ENCODE measurements at regions not wholly inside any gene's neighbourhood (a gene's known extent, or its start where the extent isn't known, plus 50 kb on each side); places are given as distances from the start of the nearest gene placed in this dataset.

DNA sequence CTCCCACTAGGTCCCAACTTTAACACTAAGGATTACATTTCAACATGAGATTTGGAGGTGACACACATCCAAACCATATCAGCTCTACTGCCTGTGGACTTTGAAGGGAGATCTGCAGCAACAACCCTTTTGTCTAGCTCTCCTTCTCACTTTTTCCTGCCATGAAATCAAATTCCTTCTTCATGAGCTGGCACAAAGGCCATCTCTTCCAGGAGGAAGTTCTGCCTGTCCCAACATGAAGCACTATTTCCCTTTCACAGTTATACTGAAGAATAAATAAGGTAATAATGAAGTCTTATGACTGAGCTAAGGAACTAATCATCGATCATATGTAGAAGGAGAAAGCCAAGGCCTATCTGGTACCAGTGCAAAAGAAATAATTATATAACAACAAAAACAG is 253.5 kb upstream of the TENM4 start:
- TF ChIP-seq, protein P1, sequence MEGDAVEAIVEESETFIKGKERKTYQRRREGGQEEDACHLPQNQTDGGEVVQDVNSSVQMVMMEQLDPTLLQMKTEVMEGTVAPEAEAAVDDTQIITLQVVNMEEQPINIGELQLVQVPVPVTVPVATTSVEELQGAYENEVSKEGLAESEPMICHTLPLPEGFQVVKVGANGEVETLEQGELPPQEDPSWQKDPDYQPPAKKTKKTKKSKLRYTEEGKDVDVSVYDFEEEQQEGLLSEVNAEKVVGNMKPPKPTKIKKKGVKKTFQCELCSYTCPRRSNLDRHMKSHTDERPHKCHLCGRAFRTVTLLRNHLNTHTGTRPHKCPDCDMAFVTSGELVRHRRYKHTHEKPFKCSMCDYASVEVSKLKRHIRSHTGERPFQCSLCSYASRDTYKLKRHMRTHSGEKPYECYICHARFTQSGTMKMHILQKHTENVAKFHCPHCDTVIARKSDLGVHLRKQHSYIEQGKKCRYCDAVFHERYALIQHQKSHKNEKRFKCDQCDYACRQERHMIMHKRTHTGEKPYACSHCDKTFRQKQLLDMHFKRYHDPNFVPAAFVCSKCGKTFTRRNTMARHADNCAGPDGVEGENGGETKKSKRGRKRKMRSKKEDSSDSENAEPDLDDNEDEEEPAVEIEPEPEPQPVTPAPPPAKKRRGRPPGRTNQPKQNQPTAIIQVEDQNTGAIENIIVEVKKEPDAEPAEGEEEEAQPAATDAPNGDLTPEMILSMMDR (IDR thresholded peaks at IDR 0.05): no peak
- TF ChIP-seq POLR2A (IDR thresholded peaks at IDR 0.05): no peak

Measured in sigmoid colon (tissue), 3 donors.